ENCODE measurements at regions not wholly inside any gene's neighbourhood (a gene's known extent, or its start where the extent isn't known, plus 50 kb on each side); places are given as distances from the start of the nearest gene placed in this dataset.

DNA sequence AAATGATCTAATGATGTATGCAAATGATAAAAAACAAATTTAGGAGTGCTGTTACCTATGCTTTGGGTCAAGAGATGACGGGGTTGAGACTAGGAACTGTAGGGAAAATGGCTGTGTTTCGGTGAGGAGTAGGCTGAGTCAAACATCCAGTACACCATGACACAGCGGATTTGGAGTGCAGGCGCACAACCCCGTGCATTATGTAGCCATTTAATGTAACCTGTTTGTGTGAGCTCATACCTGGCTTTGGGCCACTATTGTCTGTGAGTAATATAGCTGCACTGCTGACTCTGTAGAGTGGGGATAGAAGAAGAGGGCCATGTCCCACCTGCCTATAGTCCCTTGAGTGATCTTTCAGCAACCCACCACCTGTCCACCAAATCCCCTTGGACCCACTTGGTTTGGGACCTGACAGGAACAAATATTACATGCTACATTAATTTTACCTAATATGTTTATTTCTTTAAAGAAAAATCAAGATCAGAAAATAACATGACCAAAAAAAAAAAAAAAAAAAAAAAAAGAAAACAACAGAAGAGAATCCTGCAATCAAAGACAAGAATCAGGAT lies 95.5 kb upstream of the KLHL1 start:
- Histone ChIP-seq H3K9me3 (ENCODE audit: insufficient read depth, low read depth, low read length) (no peaks in the 10 kb centered on the region; the same call in 1 of the 2 replicates), H3F3A (ENCODE audit: low read depth) (no peaks in the 10 kb centered on the region), H3K9me2 (replicated peaks; ENCODE audit: low read depth, low read length) (no peaks in the 10 kb centered on the region), H2AFZ (ENCODE audit: low read length) (no peak overlapping the region), H3K4me1 (ENCODE audit: insufficient read depth, low read length, poor library complexity, severe bottlenecking) (no peaks in the 10 kb centered on the region), H3K4me3 (ENCODE audit: low read length, poor library complexity, severe bottlenecking) (no peak overlapping the region), H3K79me2 (ENCODE audit: insufficient read depth, low read length) (no peaks in the 10 kb centered on the region), H3K27me3 (ENCODE audit: insufficient read depth, low read length, poor library complexity, severe bottlenecking) (no peaks in the 10 kb centered on the region), H3K4me2 (ENCODE audit: low read depth, low read length, poor library complexity, severe bottlenecking) (no peak overlapping the region), H3K9ac (ENCODE audit: low read depth, low read length, poor library complexity, severe bottlenecking) (no peak overlapping the region), H4K20me1 (ENCODE audit: insufficient read depth, low read length, poor library complexity, severe bottlenecking) (no peaks in the 10 kb centered on the region), H3K36me3 (ENCODE audit: insufficient read depth, low read length) (no peaks in the 10 kb centered on the region)
- no peak for TF ChIP-seq EZH2phosphoT487 (IDR thresholded peaks at IDR 0.05; ENCODE audit: borderline replicate concordance)
- no peak for TF ChIP-seq CTCF (conservative IDR thresholded peaks at IDR 0.05; ENCODE audit: low read length)

DNA sequence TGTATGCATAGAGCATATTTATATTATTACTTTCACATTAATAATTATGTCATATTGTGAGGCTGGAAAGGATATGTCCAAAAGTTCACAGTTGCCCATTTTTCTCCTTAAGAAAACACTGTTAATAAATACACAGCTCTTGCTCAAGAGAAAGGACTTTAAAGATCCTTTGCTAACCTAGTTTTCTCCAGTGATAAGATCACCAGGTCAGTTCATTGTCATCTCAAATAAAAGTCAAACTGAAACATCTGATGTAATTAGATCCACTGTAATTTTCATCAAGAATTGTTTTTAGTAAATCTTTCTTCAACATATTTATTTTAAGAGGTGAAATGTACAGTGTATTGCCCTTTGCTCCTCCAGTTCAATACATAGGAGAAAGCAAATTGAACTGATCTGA lies 82.8 kb upstream of the KLHL1 start:
- Histone ChIP-seq H3K36me3 (ENCODE audit: insufficient read depth, low read length) (no peaks in the 10 kb centered on the region), H3K4me1 (ENCODE audit: insufficient read depth, low read length, poor library complexity, severe bottlenecking) (no peaks in the 10 kb centered on the region), H3K79me2 (ENCODE audit: insufficient read depth, low read length) (no peaks in the 10 kb centered on the region), H3K4me2 (ENCODE audit: low read depth, low read length, poor library complexity, severe bottlenecking) (no peak overlapping the region), H4K20me1 (ENCODE audit: insufficient read depth, low read length, poor library complexity, severe bottlenecking) (no peaks in the 10 kb centered on the region), H3K4me3 (ENCODE audit: low read length, poor library complexity, severe bottlenecking) (no peak overlapping the region), H3K9me2 (replicated peaks; ENCODE audit: low read depth, low read length) (no peaks in the 10 kb centered on the region), H3K27me3 (ENCODE audit: insufficient read depth, low read length, poor library complexity, severe bottlenecking) (no peaks in the 10 kb centered on the region), H3K9me3 (ENCODE audit: insufficient read depth, low read depth, low read length) (no peaks in the 10 kb centered on the region), H3F3A (ENCODE audit: low read depth) (no peaks in the 10 kb centered on the region), H3K9ac (ENCODE audit: low read depth, low read length, poor library complexity, severe bottlenecking) (no peak overlapping the region), H2AFZ (ENCODE audit: low read length) (no peak overlapping the region)
- no peak for TF ChIP-seq EZH2phosphoT487 (IDR thresholded peaks at IDR 0.05; ENCODE audit: borderline replicate concordance)

GRCh38 chr13:70189981-70190380 lies 81.7 kb upstream of the KLHL1 start:
- no peak for TF ChIP-seq CTCF (conservative IDR thresholded peaks at IDR 0.05; ENCODE audit: low read length)
- TF ChIP-seq EZH2phosphoT487 (IDR thresholded peaks at IDR 0.05; ENCODE audit: borderline replicate concordance) = no peak
- no peak overlapping the region for H3K4me3 ChIP-seq (ENCODE audit: low read length, poor library complexity, severe bottlenecking)
- H3F3A ChIP-seq (ENCODE audit: low read depth) = no peaks in the 10 kb centered on the region
- no peaks in the 10 kb centered on the region for H3K9me3 ChIP-seq (ENCODE audit: insufficient read depth, low read depth, low read length)
- no peak overlapping the region for H3K4me2 ChIP-seq (ENCODE audit: low read depth, low read length, poor library complexity, severe bottlenecking)
- H3K4me1 ChIP-seq (ENCODE audit: insufficient read depth, low read length, poor library complexity, severe bottlenecking) = no peaks in the 10 kb centered on the region
- H3K27me3 ChIP-seq (ENCODE audit: insufficient read depth, low read length, poor library complexity, severe bottlenecking) = no peaks in the 10 kb centered on the region
- no peaks in the 10 kb centered on the region for H3K9me2 ChIP-seq (replicated peaks; ENCODE audit: low read depth, low read length)
- no peaks in the 10 kb centered on the region for H3K79me2 ChIP-seq (ENCODE audit: insufficient read depth, low read length)
- no peak overlapping the region for H2AFZ ChIP-seq (ENCODE audit: low read length)
- no peaks in the 10 kb centered on the region for H4K20me1 ChIP-seq (ENCODE audit: insufficient read depth, low read length, poor library complexity, severe bottlenecking)
- H3K36me3 ChIP-seq (ENCODE audit: insufficient read depth, low read length) = no peaks in the 10 kb centered on the region
- no peak overlapping the region for H3K9ac ChIP-seq (ENCODE audit: low read depth, low read length, poor library complexity, severe bottlenecking)

- Histone ChIP-seq H2AFZ (ENCODE audit: low read length) (no peak overlapping the region), H4K20me1 (ENCODE audit: insufficient read depth, low read length, poor library complexity, severe bottlenecking) (no peaks in the 10 kb centered on the region), H3K36me3 (ENCODE audit: insufficient read depth, low read length) (no peaks in the 10 kb centered on the region), H3K9me2 (replicated peaks; ENCODE audit: low read depth, low read length) (no peaks in the 10 kb centered on the region), H3K9ac (ENCODE audit: low read depth, low read length, poor library complexity, severe bottlenecking) (no peak overlapping the region), H3K4me2 (ENCODE audit: low read depth, low read length, poor library complexity, severe bottlenecking) (no peak overlapping the region), H3K9me3 (ENCODE audit: insufficient read depth, low read depth, low read length) (no peaks in the 10 kb centered on the region), H3K79me2 (ENCODE audit: insufficient read depth, low read length) (no peaks in the 10 kb centered on the region), H3K4me1 (ENCODE audit: insufficient read depth, low read length, poor library complexity, severe bottlenecking) (no peaks in the 10 kb centered on the region), H3K27me3 (ENCODE audit: insufficient read depth, low read length, poor library complexity, severe bottlenecking) (no peaks in the 10 kb centered on the region), H3K4me3 (ENCODE audit: low read length, poor library complexity, severe bottlenecking) (no peak overlapping the region), H3F3A (ENCODE audit: low read depth) (no peaks in the 10 kb centered on the region)
- TF ChIP-seq CTCF (conservative IDR thresholded peaks at IDR 0.05; ENCODE audit: low read length) (no peak), EZH2phosphoT487 (IDR thresholded peaks at IDR 0.05; ENCODE audit: borderline replicate concordance) (no peak)
These were observed 80.3 kb upstream of the KLHL1 start for GRCh38 chr13:70188567-70188966.

Measured in Loucy (cell line).